SJSA1 (cell line): ENCODE measurements at regions not wholly inside any gene's neighbourhood (a gene's known extent, or its start where the extent isn't known, plus 50 kb on each side); places are given as distances from the start of the nearest gene placed in this dataset.

Source experiments
- DNase-seq, 2 experiments: peaks; one replicate each; pipeline ENCODE4 v3.0.0-alpha.2; 2015 to 2020; ENCODE audit warnings: low spot score in 2 of 2, low read depth in 1 of 2
- H3K27ac ChIP-seq: fragments of 250-450 bp; sonication (Bioruptor Pico); 2 replicates; pipeline ENCODE4 v1.5.1; 2020; ENCODE audit warnings: mild to moderate bottlenecking, moderate library complexity
- H3K27me3 ChIP-seq: fragments of 250-450 bp; sonication (Bioruptor Pico); replicated peaks from 2 replicates; pipeline ENCODE4 v1.5.1; 2020; ENCODE audit warnings: mild to moderate bottlenecking, moderate library complexity
- H3K36me3 ChIP-seq: fragments of 250-450 bp; sonication (Bioruptor Pico); 2 replicates; pipeline ENCODE4 v1.5.1; 2020; ENCODE audit warnings: mild to moderate bottlenecking
- H3K4me1 ChIP-seq: fragments of 250-450 bp; sonication (Bioruptor Pico); replicated peaks from 2 replicates; pipeline ENCODE4 v1.6.1; 2021; ENCODE audit warnings: mild to moderate bottlenecking
- H3K4me3 ChIP-seq: fragments of 250-450 bp; sonication (Bioruptor Pico); 2 replicates; pipeline ENCODE4 v1.5.1; 2020; ENCODE audit warnings: mild to moderate bottlenecking
- H3K9me3 ChIP-seq: fragments of 250-450 bp; sonication (Bioruptor Pico); replicated peaks from 2 replicates; pipeline ENCODE4 v1.5.1; 2020; ENCODE audit warnings: mild to moderate bottlenecking

DNA sequence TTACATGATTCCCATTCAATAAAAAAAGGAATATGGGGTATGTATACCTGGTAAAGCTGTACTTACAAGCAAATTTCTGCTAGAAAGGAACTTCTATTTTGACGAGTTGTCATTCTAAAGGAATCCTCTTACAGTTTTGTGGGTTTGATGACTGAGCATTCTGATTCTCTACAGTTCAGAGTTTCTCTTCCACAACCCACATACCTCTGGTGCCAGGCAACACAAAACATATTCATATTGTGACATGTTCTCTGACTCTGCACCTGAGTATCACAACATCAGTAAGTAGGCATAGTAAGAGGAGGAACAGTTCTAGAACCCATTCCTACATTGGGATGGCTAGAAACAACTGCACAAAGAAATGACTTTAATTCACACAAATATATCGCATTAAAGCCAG, 636.6 kb downstream of the MED13L start:
- Histone ChIP-seq H3K27me3 (peaks cover 4% of the 10 kb centered on the region; the same call in 1 of the 2 replicates), H3K9me3 (no peaks in the 10 kb centered on the region), H3K27ac (no peak overlapping the region), H3K36me3 (no peaks in the 10 kb centered on the region), H3K4me3 (no peak overlapping the region), H3K4me1 (no peaks in the 10 kb centered on the region)
- no peak for DNase-seq

DNA sequence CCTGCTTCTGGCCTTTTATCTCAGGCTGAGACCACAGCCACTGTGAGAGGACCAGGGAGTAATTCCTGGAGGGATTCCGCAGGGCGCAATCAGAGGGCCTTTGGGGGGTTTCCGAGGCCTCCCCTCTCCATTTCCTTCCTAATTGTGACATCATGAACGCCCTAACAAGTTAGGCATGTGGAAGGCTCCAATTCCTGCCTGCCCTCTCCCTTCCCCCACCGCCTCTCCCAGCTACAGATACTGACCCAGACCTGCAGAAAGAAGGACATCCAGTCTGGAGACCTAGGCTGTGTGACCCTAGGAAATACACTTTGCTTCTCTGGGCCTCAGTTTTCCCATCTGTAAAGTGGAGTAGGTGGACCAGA, 637.9 kb downstream of the MED13L start:
- H3K36me3 ChIP-seq, result no peaks in the 10 kb centered on the region
- H3K27ac ChIP-seq, result no peak overlapping the region
- peaks cover 4% of the 10 kb centered on the region; the same call in 1 of the 2 replicates for H3K27me3 ChIP-seq
- H3K4me1 ChIP-seq, result no peaks in the 10 kb centered on the region
- no peak for DNase-seq
- no peak overlapping the region for H3K4me3 ChIP-seq
- no peaks in the 10 kb centered on the region for H3K9me3 ChIP-seq

GRCh38 chr12:115638733-115639647, 638.5 kb downstream of the MED13L start:
- DNase-seq, result no peak
- Histone ChIP-seq H3K36me3 (no peaks in the 10 kb centered on the region), H3K27me3 (peaks cover 4% of the 10 kb centered on the region; the same call in 1 of the 2 replicates), H3K4me1 (no peaks in the 10 kb centered on the region), H3K27ac (no peak overlapping the region), H3K4me3 (no peak overlapping the region), H3K9me3 (no peaks in the 10 kb centered on the region)

DNA sequence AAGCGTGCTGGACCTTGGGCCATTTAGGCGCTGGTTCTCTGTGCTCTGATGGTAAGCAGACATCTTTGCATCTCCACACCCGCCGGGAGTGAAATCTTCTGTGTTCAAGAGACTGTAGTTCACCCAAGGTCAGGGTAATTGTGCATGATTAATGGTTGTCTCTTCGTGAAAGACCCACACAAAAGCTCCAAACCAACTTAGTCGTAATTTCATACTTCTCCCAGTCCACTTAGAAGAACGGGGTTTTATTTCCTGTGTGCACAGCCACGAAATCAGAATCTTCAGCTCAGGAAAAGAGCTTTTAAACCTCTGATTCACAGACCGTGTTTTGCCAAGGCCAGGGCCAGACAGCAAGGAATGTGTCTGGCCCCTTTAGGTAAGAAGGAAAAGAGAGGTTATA, 640.9 kb downstream of the MED13L start:
- no peak overlapping the region for H3K27ac ChIP-seq
- no peaks in the 10 kb centered on the region for H3K36me3 ChIP-seq
- no peaks in the 10 kb centered on the region for H3K9me3 ChIP-seq
- DNase-seq, result no peak
- no peaks in the 10 kb centered on the region for H3K4me1 ChIP-seq
- H3K4me3 ChIP-seq, result no peak overlapping the region
- peaks cover 4% of the 10 kb centered on the region; the same call in 1 of the 2 replicates for H3K27me3 ChIP-seq

DNA sequence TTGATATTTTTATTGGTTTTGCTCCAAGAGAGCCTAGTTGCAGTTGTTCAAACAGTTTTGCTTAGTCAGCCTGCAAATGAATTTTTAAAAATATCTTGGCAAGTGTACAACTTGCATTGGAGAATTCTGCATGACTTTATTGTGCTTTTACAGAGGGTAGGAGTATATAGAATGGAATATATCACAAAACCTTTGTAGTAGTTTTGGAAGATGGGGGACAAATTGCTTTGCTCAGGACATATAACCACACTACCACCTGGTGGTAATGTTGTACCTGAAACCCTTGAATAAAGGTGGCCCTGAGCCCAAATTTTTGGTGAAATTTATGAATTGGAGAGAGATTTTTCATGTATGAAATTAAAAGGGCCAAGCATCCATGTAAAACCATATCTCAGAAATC, 645.2 kb downstream of the MED13L start:
- H3K4me3 ChIP-seq, result no peak overlapping the region
- no peaks in the 10 kb centered on the region for H3K9me3 ChIP-seq
- no peak overlapping the region for H3K27ac ChIP-seq
- H3K36me3 ChIP-seq, result no peaks in the 10 kb centered on the region
- DNase-seq, result no peak
- H3K27me3 ChIP-seq, result no peaks in the 10 kb centered on the region
- no peaks in the 10 kb centered on the region for H3K4me1 ChIP-seq

DNA sequence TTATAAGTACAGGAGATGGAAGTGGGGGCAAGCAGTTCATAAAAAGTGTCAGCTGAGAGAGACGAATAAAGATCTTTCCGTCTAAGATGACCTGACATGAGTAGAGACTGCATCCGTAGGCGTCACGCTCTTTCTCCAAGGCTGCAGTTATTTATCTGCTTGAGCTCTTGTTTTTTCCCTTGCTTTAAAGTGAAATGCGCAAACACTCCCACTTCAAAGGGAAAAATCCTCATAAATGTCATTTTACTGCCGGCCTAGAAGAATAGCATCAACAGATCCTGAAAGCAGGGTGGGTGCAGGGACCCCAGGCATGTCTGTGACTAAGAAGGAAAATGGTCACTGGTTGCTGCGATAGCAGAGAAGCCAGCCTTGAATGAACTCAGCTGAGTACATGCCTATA, 647.4 kb downstream of the MED13L start:
- H3K4me1 ChIP-seq, result no peaks in the 10 kb centered on the region
- DNase-seq, result no peak
- no peak overlapping the region for H3K4me3 ChIP-seq
- no peaks in the 10 kb centered on the region for H3K36me3 ChIP-seq
- no peaks in the 10 kb centered on the region for H3K27me3 ChIP-seq
- H3K9me3 ChIP-seq, result no peaks in the 10 kb centered on the region
- H3K27ac ChIP-seq, result no peak overlapping the region

GRCh38 chr12:115626210-115626609, 651.3 kb downstream of the MED13L start:
- no peaks in the 10 kb centered on the region for H3K36me3 ChIP-seq
- no peaks in the 10 kb centered on the region for H3K4me1 ChIP-seq
- no peaks in the 10 kb centered on the region for H3K27me3 ChIP-seq
- no peak overlapping the region for H3K27ac ChIP-seq
- H3K9me3 ChIP-seq, result no peaks in the 10 kb centered on the region
- no peak for DNase-seq
- no peak overlapping the region for H3K4me3 ChIP-seq

- no peaks in the 10 kb centered on the region for H3K4me1 ChIP-seq
- H3K36me3 ChIP-seq, result no peaks in the 10 kb centered on the region
- no peak for DNase-seq
- H3K4me3 ChIP-seq, result no peak overlapping the region
- no peak overlapping the region for H3K27ac ChIP-seq
- H3K27me3 ChIP-seq, result no peaks in the 10 kb centered on the region
- no peaks in the 10 kb centered on the region for H3K9me3 ChIP-seq
These were observed 653.6 kb downstream of the MED13L start for GRCh38 chr12:115623764-115624334.

DNA sequence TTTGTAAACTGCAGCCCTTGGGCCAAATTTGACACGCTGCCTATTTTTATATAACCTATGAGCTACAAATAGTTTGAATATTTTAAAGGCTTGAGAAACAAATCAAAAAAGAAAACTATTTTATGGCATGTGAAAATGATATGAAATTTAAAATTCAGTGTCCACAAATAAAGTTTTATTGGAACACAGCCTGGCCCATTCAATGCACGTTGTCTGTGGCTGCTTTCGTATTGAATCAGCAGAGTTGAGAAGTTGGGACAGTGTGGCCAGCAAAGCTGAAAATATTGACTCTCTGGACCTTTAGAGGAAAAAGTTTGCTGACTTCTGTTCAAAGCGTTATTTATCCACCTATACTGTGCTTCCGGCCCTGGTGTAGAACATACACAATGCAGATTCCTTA, 654.2 kb downstream of the MED13L start:
- Histone ChIP-seq H3K27ac (no peak overlapping the region), H3K4me3 (no peak overlapping the region), H3K27me3 (no peaks in the 10 kb centered on the region), H3K9me3 (no peaks in the 10 kb centered on the region), H3K36me3 (no peaks in the 10 kb centered on the region), H3K4me1 (no peaks in the 10 kb centered on the region)
- no peak for DNase-seq

DNA sequence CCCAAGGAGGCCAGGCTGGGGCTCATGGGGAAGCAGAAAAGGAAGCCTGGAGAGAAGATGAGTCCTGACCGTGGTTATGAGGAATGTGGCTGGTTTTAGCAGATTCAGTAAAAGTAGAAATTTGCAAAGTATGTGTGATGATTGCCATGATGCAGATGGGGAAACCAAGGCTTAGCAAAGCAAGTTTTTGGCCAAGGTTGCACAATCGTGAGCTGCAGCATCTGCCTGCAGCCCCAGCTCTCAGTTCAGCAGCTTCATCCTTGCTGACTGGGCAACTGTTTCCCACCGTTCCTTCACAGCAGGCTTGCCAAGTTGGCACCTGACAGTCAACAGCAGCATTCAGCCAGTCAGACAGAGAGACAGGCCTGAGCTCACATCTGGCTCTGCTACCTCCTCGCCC, 656.7 kb downstream of the MED13L start:
- no peaks in the 10 kb centered on the region for H3K4me1 ChIP-seq
- no peak overlapping the region for H3K27ac ChIP-seq
- H3K27me3 ChIP-seq, result no peaks in the 10 kb centered on the region
- no peaks in the 10 kb centered on the region for H3K9me3 ChIP-seq
- H3K4me3 ChIP-seq, result no peak overlapping the region
- H3K36me3 ChIP-seq, result no peaks in the 10 kb centered on the region
- no peak for DNase-seq

GRCh38 chr12:115619889-115620288, 657.6 kb downstream of the MED13L start:
- Histone ChIP-seq H3K36me3 (no peaks in the 10 kb centered on the region), H3K27me3 (no peaks in the 10 kb centered on the region), H3K4me3 (no peak overlapping the region), H3K4me1 (no peaks in the 10 kb centered on the region), H3K27ac (no peak overlapping the region), H3K9me3 (no peaks in the 10 kb centered on the region)
- no peak for DNase-seq

DNA sequence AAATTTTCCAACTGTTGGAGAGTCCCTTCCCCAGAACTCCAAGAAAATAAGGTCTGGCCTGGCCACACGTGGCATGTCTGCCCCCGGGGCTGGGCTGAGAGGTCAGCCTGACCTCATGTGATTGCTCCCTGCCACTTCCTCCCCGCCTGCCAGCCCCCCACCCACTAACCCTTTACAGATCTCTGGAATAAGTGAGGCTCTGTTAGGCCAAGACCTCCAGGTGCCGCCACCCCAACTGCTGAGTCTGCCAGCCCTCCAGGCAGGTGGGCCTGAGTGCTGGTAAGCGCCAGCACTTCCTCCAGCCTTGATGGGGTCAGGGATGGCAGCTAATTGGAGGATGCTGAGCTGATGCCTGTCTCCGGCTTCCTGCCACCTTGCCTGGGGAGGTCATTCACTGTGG, 658.4 kb downstream of the MED13L start:
- H3K36me3 ChIP-seq, result no peaks in the 10 kb centered on the region
- H3K4me1 ChIP-seq, result no peaks in the 10 kb centered on the region
- no peak overlapping the region for H3K4me3 ChIP-seq
- no peaks in the 10 kb centered on the region for H3K9me3 ChIP-seq
- no peak for DNase-seq
- H3K27ac ChIP-seq, result no peak overlapping the region
- H3K27me3 ChIP-seq, result no peaks in the 10 kb centered on the region

DNA sequence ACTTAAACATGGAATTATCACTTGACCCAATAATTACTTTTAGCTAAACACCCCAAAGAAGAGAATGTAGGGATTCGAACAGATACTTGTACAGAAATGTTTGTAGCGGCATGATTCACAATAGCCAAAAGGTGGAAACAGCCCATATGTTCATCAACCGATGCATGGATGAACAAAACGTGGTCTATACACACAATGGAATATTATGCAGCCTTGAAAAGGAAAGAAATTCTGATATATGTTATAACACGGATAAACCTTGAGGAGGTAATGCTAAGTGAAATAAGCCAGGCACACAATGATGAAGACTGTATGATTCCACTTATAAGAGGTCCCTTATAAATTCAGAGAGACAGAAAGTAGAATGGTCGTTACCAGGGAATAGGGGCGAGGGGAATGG, 659.4 kb downstream of the MED13L start:
- no peaks in the 10 kb centered on the region for H3K36me3 ChIP-seq
- H3K27ac ChIP-seq, result no peak overlapping the region
- H3K27me3 ChIP-seq, result no peaks in the 10 kb centered on the region
- no peak overlapping the region for H3K4me3 ChIP-seq
- H3K9me3 ChIP-seq, result no peaks in the 10 kb centered on the region
- no peak for DNase-seq
- H3K4me1 ChIP-seq, result no peaks in the 10 kb centered on the region

- H3K4me3 ChIP-seq, result no peak overlapping the region
- H3K9me3 ChIP-seq, result no peaks in the 10 kb centered on the region
- no peak overlapping the region for H3K27ac ChIP-seq
- DNase-seq, result no peak
- H3K36me3 ChIP-seq, result no peaks in the 10 kb centered on the region
- H3K27me3 ChIP-seq, result no peaks in the 10 kb centered on the region
- no peaks in the 10 kb centered on the region for H3K4me1 ChIP-seq
These were observed 660.1 kb downstream of the MED13L start for GRCh38 chr12:115617391-115617790.
